ENCODE measurements at regions not wholly inside any gene's neighbourhood (a gene's known extent, or its start where the extent isn't known, plus 50 kb on each side); places are given as distances from the start of the nearest gene placed in this dataset.

DNA sequence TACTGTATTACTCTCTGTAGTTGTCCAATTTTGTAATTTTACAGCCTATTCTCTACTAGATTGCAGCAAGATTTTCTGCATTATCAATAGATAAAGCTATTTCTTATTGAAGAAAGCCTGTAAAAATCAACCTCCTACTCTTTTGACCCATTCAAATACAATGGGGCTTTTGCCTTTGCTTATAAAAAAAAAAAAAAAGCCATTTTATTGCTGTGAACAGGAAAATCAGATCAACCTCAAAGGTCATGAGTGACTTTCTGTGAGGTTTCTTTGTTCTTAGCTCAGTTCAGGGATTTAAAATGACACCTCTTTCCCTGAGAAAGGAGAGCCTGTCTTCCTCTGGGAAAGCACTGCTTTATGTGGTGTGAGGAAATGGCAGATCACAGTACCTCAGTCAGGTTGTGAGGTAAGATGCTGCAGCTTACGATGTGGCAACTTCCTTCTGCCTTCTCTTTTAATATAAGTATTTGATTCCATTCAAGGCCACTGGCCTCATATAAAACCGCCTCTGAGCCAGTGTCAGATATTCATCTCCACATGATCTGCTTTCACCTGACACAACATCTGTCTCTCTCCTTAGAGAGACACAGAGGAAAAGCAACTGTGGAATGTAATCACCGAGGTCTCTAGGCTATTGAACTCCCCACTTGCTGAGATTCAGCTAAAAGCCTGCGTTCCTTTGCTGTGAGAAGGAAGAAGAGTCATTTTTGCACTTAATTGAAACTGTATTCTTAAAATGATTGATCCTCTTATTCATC is 161.5 kb upstream of the MB21D2 start:
- no peak for TF ChIP-seq CTCF (conservative IDR thresholded peaks at IDR 0.05; ENCODE audit: low read depth, low read length)
- TF ChIP-seq EZH2 (IDR thresholded peaks at IDR 0.05; ENCODE audit: borderline replicate concordance, low read depth, low read length, poor library complexity, severe bottlenecking): no peak

All from A673 (cell line).